ENCODE measurements at regions not wholly inside any gene's neighbourhood (a gene's known extent, or its start where the extent isn't known, plus 50 kb on each side); places are given as distances from the start of the nearest gene placed in this dataset.

DNA sequence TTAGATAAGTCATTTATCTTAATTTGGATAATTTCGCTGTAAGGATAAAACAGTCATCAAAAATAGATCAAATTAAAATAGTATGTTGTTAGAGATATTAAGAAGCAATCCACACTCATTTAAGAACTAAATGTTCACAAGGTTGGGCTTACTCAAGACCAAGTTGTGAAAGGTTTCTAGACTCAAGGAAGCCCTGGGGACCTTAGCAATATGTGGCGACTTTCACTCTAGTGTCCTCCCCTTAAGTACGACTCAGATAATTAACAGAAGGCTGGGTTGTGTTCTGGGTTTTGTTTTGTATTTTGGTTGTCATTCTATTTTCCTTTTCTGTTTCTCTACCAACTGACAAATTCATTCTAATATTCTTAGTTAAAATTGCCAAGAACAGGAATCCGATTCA is 1008.0 kb downstream of the PCDH9 start:
- TF ChIP-seq, protein P1, sequence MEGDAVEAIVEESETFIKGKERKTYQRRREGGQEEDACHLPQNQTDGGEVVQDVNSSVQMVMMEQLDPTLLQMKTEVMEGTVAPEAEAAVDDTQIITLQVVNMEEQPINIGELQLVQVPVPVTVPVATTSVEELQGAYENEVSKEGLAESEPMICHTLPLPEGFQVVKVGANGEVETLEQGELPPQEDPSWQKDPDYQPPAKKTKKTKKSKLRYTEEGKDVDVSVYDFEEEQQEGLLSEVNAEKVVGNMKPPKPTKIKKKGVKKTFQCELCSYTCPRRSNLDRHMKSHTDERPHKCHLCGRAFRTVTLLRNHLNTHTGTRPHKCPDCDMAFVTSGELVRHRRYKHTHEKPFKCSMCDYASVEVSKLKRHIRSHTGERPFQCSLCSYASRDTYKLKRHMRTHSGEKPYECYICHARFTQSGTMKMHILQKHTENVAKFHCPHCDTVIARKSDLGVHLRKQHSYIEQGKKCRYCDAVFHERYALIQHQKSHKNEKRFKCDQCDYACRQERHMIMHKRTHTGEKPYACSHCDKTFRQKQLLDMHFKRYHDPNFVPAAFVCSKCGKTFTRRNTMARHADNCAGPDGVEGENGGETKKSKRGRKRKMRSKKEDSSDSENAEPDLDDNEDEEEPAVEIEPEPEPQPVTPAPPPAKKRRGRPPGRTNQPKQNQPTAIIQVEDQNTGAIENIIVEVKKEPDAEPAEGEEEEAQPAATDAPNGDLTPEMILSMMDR (IDR thresholded peaks at IDR 0.05): no peak
- TF ChIP-seq POLR2A (IDR thresholded peaks at IDR 0.05): no peak
